NCI-H1092 treated with DMSO at 0.1 percent for 48 hours (cell line): ENCODE measurements at regions not wholly inside any gene's neighbourhood (a gene's known extent, or its start where the extent isn't known, plus 50 kb on each side); places are given as distances from the start of the nearest gene placed in this dataset.
"Not testable (repeated sequence)": the region's sequence is repeated elsewhere in the genome, so short reads cannot be mapped to it uniquely, and the experiment has no call there.

Source experiments
- DNase-seq: peaks from one replicate; lab custom pipeline; 2025; lab: John Stamatoyannopoulos, UW

DNA sequence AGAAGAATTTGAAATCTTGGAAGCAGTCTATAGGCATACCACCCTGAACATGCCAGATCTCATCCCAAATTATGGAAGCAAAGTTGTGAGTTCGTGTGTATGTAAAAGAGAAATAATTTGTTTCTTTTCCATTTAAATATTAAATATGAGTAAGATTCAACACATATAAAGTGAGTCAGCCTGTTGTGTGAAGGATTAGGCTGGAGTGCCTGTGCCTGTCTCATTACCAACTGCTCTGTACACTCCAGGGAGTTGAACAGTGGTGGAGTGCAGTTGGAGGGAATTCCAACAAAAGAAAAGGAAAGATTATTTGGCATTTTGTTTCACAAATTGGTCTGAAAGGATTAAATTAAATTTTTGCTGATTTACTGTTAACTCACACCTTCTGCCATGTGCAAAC, 435.6 kb downstream of the FAT4 start:
- no peak for DNase-seq

DNA sequence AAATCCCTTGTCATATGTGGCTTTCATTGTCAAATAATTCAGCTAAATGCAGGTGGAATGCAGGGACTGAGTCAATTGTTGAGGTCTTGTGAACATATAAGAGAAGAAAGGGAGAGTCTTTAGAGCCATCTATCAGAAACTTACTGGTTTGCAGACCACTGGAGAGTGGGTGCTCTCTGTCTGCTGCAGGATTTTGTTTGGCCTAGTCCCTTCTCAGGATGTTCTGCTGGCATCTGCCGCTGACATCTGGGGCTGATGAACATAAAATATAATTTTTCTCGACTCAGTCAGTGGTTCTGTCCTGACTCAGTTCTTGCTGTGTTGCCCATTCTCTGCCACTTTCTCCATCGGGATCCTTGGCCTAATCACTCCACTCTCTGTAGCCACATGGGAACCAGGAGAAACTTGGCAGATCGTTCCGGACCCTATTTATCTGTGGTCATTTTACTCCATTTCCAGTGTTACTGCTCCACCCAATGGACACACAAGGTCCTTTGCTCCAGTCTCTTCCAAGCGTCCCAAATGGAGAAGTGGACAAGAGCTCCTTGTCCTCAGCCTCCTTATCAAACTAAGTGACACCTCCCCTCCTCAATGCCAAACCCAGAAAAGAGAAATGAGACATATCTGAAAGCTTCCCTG, 436.2 kb downstream of the FAT4 start:
- DNase-seq: peak; percentile 5

DNA sequence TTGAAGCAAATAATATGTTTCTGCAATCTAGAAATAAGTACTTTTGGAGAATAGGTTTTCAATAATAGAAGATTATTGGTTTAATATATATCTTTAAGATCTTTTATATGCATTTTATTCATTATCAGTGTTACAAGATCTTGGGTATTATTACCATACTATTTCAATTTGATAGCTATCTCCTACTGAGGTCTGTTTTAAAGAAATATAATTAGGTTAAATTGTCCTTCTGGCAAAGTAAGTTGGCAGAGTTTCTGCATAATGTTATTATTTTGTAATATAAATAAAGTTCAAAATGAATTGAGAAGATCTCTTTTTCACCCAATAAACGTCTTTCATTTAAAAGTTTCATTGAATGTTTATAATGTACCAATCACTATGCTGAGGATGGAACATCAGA, 443.7 kb downstream of the FAT4 start:
- DNase-seq: no peak

DNA sequence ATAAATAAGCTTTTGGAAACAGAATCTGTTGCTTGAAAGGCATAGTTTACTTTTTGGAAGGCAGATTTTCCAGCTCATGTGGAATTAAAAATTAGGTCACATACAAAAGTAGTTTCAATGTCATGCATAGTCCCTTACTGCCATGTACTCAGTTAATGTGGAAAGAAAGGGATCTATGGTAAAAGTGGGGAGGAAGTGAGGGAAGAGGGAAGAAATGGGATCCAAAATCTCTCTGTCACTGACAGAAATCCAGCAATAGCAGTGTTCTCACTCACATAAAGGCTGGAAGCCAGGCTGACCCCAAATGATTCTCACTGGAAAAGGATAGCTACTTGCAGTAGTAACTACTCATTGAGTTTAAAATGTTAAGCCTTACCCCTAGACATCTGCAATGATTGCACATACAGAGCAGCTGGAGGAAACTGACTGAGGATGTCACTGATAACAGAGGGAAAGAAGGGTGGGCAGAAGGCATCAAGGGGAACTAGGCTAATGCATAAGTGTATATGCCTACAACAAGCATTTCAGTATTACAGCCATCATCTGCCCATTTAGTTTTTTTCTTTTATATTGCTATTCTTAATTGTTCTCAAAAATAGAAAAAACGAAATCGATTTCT, 445.6 kb downstream of the FAT4 start:
- no peak for DNase-seq

DNA sequence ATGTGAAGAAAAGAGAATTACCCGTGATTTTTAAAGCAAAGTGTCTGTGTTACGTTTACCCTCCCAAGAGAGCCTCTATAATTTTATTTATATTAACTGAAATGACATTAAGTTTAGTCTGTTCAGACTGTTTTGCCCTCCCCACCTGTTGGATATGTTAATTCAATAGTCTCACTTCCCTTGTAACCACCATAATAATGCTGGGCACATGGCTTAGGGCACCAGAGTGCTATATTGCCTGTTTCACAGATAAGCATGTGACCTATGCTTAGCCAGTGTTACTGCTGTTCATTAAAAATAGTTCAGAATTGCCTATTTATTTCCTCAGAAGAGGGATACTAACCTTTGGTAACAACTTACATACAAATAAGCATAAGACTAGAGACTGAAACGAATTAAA, 446.2 kb downstream of the FAT4 start:
- DNase-seq: no peak

DNA sequence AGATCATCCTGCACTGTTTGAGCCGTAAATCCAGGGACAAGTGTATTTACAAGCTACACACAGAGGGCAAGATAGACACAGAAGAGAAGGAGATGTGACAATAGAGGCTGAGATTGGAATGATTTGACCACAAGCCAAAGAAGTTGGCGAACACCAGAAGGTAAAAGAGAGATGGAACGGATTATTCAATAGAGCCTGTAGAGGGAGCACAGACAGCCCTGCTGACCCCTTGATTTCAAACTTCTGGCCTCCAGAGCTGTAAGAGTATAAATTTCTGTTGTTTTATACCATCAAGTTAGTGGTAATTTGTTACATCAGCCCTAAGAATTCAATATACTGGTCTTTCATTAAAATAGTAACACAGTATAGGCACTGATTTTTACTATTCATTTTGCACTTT, 447.8 kb downstream of the FAT4 start:
- no peak for DNase-seq

DNA sequence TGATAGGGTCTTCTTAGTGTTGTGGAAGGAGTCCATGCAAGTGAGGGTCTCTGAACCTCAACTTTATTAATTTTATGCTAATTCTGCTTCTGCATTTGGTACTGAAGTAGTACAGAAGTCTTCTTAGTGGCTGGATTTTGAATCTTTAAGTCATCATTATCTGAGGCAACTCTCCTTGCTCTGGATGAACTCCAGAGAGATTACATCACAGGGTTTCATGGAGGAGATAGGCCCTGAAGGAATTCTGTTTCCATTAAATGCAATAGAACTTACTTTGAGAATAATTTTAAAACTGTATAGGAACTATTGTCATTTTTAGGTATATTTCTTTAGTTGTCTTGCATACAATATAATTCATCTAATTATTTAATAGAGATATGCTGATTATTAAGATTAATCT, 451.2 kb downstream of the FAT4 start:
- DNase-seq: no peak

DNA sequence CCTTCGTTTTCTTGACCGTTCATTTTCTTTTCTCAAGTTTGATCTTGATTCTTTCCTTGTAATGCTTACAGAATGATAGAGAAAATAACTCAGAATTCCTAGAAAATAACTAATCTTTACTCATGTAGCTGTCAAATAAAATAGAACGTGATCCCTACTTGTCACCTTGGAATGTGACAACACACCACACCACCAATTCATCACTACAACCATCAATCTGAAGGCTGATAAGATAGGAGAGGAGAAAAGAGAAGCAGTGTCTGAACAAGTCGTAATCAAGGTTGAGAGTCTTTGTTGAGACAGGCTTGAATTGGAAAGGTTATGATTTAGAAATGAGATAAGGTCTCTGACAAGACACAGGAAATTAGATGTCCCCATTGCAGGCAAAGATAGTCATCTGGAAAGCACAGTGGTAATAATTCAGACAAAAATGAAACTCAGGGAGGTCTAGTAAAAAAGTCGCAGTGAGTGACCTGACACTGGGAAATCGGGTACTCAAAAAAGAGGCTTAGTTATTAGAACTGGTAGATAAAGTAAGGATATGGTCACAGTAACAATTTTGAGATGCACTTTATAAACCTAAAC, 456.2 kb downstream of the FAT4 start:
- no peak for DNase-seq

DNA sequence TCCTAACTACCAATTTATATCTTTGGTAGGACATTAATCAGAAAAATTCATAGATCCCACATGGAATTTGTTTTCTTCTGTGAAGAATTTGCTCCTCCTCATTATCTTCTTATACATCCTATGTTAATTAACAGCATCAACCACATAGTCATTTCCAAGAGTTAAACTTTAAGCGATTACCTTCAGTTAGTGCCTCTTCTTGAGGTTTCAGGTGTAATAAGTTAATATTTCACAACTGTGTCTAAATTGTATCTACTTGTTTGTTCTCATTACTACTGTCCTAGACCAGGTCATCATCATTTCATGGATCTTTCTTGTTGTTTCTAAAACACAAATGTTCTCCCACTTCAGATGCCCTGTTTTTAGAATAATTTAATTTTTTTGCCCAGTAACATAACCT, 457.9 kb downstream of the FAT4 start:
- no peak for DNase-seq

DNA sequence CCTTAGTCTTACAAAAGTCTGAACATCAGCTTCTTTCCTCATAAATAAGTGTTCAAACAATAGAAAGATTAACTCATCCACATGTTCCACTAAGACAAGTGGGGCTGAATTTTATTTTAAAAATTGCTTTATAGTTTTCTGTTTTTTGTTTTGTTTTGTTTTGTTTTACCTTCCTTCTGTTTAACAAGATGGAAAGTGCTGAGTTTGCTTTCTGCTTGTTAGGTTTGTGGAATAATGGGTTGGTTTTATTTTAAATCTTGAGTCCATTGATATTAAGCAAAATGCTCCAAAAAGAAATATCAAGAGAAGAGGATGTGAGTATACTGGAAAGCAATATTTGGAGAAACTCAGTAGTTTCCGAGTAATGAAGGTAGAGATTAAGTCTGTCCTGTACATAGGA, 458.7 kb downstream of the FAT4 start:
- DNase-seq: no peak

DNA sequence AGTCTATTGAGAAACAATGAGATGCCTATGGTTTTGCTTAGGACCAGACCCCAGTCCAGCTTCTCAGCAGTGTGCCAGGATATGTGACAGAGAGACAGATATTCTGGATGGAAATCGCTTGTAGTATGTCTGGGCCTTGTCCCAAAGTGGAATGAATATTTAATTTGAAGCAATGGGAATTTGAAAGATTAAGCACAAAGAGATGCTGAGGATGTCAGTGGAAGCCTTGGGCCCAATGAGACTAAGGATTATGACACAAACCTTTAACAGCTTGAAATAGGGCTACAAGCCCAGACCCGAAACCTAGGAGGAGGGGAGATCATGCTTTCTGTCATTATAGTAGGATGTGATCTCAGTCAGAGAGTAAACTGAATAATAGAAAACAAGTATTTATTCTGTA, 459.2 kb downstream of the FAT4 start:
- DNase-seq: no peak

DNA sequence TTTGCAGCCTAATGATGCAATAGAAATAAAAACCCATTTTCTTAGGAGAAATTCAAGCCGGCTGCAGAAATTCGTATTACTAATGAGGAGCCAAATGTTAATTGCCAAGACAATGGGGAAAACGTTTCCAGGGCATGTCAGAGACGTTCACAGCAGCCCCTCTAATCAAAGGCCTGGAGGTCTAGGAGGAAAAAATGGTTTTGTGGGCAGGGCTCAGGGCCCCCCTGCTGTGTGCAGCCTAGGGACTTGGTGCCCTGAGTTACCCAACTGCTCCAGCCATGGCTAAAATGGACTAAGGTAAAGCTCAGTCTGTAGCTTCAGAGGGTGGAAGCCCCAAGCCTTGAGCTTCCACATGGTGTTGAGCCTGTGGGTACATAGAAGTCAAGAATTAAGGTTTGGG, 461.4 kb downstream of the FAT4 start:
- no peak for DNase-seq

DNA sequence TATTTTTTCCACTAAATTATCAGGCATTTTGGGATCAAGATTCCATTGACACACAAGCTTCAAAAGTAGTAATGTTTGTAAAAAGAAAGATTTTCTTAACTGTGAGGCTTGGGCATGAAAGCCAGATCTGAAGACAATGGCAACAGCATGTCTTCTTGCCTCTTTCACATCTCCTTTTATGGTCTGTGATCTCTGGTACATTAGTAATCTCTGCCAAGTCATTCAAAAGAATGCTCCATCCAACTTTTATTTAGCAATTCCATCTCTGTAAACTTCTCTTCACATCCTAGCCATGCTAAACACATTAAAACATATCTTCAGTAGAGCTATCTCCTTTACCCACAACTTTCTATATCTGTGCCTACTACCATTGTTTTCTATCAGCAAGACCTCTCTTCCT, 465.4 kb downstream of the FAT4 start:
- DNase-seq: no peak

DNA sequence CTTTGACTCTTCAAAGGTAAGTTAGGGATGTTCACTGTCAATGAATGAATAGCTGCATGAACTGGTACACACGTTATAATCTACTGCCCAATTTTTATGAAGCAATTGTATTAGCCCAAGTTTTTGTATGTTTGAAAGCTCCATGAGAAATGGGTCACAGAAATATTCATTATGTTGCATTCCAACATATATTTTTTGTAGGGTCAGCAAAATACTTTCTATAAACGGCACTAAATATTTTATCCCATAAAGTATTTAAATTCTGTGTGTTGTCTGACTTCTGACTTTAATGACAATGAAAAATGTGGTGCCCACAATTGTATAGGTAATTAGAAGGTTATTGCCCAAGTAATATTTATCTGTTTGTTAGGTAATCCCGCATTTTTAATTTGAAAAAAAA, 466.0 kb downstream of the FAT4 start:
- DNase-seq: no peak

DNA sequence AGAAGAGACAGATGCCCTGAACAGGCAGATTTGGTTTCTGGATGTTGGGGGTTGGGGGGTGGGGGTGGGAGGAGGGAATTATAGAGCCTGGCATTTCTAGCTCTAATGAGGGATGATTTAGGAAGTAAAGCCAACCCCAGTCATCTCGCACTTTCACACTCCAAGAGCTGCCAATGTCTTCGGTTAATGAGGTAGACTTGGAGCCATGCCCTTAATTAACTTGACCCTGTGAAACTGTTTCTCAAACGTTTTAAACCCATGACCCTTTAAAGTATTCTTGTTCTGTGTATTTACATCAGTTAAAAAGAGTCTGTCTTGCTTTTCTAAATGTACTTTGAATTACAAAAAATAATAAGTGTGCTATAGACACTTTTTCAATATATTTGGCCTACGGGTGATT, 466.9 kb downstream of the FAT4 start:
- no peak for DNase-seq

DNA sequence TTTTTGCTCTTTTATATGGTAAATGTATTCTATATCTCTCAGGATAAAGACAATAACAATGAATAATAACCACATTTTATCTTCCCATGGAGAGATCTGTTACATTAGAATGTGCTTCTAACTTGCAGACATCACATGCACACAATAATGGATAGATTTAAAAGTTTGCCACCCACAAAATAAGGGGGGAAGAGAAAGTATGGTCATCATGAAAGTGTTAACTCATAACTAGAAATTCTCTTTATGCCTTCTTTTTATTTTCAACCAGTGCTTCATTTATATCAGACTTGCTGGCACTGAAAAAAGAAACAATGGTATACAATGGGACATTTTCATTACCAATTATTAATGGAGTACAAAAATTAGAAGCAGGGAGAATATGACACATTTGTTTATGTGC, 470.0 kb downstream of the FAT4 start:
- DNase-seq: no peak

DNA sequence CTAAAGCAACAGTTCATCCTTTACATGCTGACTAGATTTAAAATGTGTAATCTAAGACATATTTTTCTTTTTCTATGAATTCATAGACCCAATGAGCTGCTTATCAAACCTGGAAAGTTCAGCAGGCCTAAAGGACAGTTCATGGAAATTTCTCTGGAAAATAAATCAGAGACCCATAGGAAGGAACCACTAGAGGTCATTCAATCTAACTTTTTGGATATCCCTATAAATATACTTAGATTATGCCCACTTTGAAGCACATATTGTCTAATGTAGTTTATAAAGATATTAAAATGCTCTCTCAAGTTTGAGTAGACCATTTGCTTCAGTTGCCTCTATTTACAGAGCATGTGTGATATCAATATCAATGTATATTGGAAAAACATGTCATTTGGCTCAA, 473.0 kb downstream of the FAT4 start:
- peak; percentile 22 for DNase-seq

DNA sequence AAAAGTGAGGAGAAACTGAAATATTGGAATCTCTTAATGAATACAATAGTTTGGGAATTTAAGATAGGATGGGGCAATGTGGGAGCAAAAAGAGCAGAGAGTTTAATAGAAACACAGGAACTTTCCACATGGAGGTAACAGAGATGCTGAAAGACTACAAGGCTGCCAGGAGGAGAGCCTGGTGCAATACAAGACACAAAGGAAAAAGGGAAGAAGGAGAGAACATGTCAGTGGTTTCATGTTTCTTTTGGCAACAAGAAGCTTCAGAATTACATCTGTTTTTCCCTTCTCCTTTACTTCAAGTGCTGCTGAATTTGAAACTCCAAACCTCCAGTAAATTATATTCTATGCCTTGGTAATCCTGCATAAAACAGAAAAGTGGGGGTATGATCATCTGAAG, 474.3 kb downstream of the FAT4 start:
- DNase-seq: no peak

DNA sequence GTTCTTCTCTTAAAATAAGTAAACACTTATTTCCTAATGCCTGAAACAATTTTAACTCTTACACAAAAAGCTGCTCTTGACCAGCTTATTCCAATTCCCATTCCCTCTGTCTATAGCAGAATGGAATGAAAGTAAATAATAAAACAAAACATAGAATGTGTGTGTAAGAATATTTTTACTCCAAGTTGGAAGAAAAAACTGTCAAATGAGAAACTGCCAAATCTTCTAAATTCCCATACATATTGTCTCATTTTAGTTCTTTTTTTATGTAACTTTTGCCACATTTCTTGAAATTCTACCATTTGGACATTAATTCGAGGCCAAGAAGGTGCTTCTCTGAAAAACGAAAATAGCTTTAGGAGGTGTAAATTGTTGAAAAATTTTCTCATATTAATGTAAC, 477.1 kb downstream of the FAT4 start:
- DNase-seq: no peak

DNA sequence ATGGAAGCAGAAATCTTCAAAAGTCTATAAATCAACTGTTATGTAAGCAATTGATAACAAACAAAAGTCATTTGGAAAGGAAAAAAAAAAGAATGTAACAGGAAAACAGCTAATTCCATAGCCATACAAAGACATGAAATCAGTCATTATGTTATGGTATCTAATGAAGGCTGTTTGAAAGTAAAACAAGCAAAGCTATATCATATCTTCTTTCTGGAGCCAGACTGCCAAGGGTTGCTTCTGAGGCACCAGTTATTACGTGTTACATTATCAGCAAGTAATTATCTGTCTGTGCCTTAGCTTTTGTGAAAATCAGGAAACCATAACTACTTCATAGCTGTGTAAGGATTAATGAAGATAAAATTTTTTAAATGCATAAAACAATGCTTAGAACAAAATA, 480.2 kb downstream of the FAT4 start:
- no peak for DNase-seq

DNA sequence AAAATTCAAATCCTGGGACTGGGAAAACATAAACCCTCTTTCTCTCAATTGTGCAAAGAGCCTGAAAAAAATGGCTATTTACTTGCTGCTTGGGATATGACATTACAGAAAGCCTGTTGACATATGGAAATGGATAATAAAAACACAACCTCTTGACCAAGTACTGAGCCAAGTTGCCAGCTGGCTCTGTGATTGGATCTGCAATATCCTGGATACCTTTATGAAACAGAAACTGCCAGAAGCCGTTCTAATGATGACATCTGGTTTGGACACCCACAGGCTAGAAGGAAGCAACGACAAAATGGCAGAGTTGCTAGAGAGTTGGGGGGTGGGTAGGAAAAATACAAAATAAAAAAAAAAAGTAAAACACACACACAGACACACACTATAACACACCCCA, 481.4 kb downstream of the FAT4 start:
- peak; percentile 79 for DNase-seq

DNA sequence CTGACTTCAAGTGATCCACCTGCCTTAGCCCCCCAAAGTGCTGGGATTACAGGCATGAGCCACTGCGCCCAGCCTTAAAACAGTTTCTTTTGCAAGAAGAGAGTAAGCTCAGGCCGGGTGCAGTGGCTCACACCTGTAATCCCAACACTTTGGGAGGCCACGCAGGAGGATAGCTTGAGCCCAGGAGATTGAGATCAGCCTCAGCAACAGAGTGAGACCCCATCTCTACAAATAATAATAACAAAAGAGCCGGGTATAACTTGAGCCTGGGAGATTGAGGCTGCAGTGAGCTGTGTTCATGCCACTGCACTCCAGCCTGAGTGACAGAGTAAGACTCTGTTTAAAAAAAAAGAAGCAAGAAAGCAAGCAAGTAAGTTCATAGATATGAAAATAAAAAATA, 482.9 kb downstream of the FAT4 start:
- DNase-seq: not testable (repeated sequence)

DNA sequence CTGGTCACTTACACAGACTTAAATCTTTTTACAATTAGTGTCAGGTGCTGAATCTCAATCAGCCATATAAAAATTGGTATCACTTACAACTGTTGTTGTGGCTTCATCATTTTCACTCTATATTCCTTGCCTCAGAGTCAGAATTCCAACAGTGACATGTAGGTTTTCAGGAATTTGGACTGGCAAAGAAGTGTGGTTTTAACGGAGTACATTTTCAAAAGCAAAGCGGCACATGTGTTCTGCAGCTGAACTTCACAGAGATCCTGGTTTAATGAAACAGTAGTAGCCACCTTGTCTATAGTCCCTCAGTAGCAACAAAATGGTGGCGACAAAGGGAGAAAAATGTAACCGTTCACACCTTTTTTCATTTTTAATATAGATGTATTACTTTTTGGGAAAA, 486.6 kb downstream of the FAT4 start:
- DNase-seq: no peak

DNA sequence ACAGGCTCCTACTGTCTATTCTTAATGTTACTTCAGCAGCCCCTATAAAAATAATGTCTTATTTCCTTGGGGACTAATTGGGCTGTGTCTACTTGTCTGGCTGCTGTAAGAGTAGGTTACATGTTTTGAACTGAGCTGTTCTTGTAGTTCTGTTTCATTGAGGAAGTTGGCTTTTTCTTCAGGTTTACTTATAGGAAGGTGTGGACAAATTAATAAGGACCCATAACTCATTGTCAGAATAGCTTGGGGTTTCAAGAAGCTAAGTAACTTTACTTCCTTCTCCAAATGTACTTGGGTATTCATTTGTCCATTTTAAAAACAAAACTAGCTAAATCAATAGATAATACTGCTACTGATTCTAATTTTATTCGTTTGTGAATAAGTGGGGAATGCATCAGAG, 487.2 kb downstream of the FAT4 start:
- no peak for DNase-seq
